Natural killer cell (primary cell): ENCODE measurements at regions not wholly inside any gene's neighbourhood (a gene's known extent, or its start where the extent isn't known, plus 50 kb on each side); places are given as distances from the start of the nearest gene placed in this dataset.
"Not testable (repeated sequence)": the region's sequence is repeated elsewhere in the genome, so short reads cannot be mapped to it uniquely, and the experiment has no call there.

ENCODE experiments used
- ATAC-seq, 3 donors: fragments of 150-1000 bp in 2 of 3; fragments of 200-7000 bp in 1 of 3; cut with Tn5 transposase; 1 replicate in 1 of 3; 2 replicates in 2 of 3; pipeline ENCODE4 v1.10.0; 2021; ENCODE audit warnings: mild to moderate bottlenecking in 2 of 3, moderate library complexity in 2 of 3
- DNase-seq, 2 donors: peaks; one replicate each; pipeline versions ENCODE4 v3.0.0 to v3.0.0-alpha.2; 2013 to 2021; ENCODE audit warnings: mixed read lengths in 1 of 2
- H3K27ac ChIP-seq: one replicate; pipeline ENCODE4 v1.5.1; 2013; ENCODE audit warnings: mild to moderate bottlenecking, low read length
- H3K27me3 ChIP-seq: one replicate; pipeline ENCODE4 v1.6.1; 2013; ENCODE audit warnings: low read length; ENCODE audit not compliant: control insufficient read depth, insufficient read depth
- H3K36me3 ChIP-seq: one replicate; pipeline ENCODE4 v1.6.1; 2013; ENCODE audit warnings: low read length; ENCODE audit not compliant: control insufficient read depth, insufficient read depth
- H3K4me1 ChIP-seq: one replicate; pipeline ENCODE4 v1.6.1; 2013; ENCODE audit warnings: low read length; ENCODE audit not compliant: control insufficient read depth, insufficient read depth
- H3K4me3 ChIP-seq: one replicate; pipeline ENCODE4 v1.5.1; 2013; ENCODE audit warnings: low read length
- H3K9me3 ChIP-seq: one replicate; pipeline ENCODE4 v1.6.1; 2013; ENCODE audit warnings: low read length; ENCODE audit not compliant: control insufficient read depth, insufficient read depth
- H3K27ac Mint-ChIP-seq, 2 donors: one replicate each; pipeline ENCODE4 v1.8.0; 2022; ENCODE audit warnings: mild to moderate bottlenecking in 2 of 2, mixed read lengths in 2 of 2, moderate library complexity in 1 of 2
- H3K27me3 Mint-ChIP-seq, 2 donors: one replicate each; pipeline ENCODE4 v1.8.0; 2022; ENCODE audit warnings: low read depth in 2 of 2, mixed read lengths in 2 of 2
- H3K36me3 Mint-ChIP-seq: one replicate; pipeline ENCODE4 v1.8.0; 2022; ENCODE audit warnings: mixed read lengths
- H3K4me1 Mint-ChIP-seq, 2 donors: one replicate each; pipeline ENCODE4 v1.8.0; 2022; ENCODE audit warnings: mixed read lengths in 2 of 2
- H3K4me3 Mint-ChIP-seq: one replicate; pipeline ENCODE4 v1.8.0; 2022; ENCODE audit warnings: mild to moderate bottlenecking, moderate library complexity, mixed read lengths
- H3K9me3 Mint-ChIP-seq, 2 donors: one replicate each; pipeline ENCODE4 v1.8.0; 2022; ENCODE audit warnings: mixed read lengths in 2 of 2
- CTCF ChIP-seq: fragments of 200-600 bp; IDR thresholded peaks from one replicate; pipeline ENCODE4 v1.8.0; 2022; ENCODE audit warnings: antibody characterized with exemption
- WGBS: methylation state at CpG from one replicate; pipeline ENCODE4 v1.1.7; 2013; ENCODE audit warnings: missing lambda C conversion rate; ENCODE audit not compliant: insufficient coverage; 5-methylcytosine and 5-hydroxymethylcytosine counted together
- intact Hi-C: fragments of 100-400 bp; cut with micrococcal nuclease; formaldehyde crosslinking; loops from one replicate; pipeline ENCODE4 v1.14.2; 2022

DNA sequence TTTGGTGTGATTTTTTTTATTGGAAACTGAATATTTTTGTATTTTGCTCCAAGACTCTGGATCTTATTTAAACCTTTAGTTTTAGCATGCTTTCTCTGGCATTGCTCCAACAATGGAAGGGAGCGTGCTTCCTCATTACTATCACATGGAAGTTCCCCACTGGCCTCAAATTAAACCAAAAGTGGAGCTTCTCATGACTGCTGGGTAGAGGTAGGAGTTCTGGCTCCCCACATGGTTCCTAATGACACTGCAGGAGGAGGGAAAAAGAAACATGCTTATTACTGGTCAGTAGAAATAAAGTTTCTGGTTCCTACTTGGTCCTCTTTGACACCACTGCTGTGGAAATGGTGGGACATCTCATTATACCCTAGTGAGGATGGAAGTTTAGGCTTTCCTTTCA lies 310.5 kb downstream of the PTGER3 start:
- Histone ChIP-seq H3K36me3 (no peaks in the 10 kb centered on the region), H3K4me1 (no peaks in the 10 kb centered on the region), H3K27ac (no peak overlapping the region), H3K9me3 (no peaks in the 10 kb centered on the region), H3K4me3 (no peak overlapping the region), H3K27me3 (no peaks in the 10 kb centered on the region)
- Mint-ChIP-seq H3K27me3 (peaks cover 0 to 10% of the 10 kb centered on the region in 2 donors), H3K9me3 (peaks cover 4 to 11% of the 10 kb centered on the region in 2 donors), H3K4me3 (no peak overlapping the region), H3K27ac (no peak overlapping the region), H3K4me1 (no peaks in the 10 kb centered on the region), H3K36me3 (no peaks in the 10 kb centered on the region)
- intact Hi-C loops: no loop called here
- no peak for DNase-seq
- no peak for ATAC-seq
- TF ChIP-seq CTCF: no peak
- no CpG with 5 or more reads among the region's 1 CpG for WGBS

GRCh38 chr1:70738624-70739023 lies 309.0 kb downstream of the PTGER3 start:
- H3K36me3 Mint-ChIP-seq: no peaks in the 10 kb centered on the region
- no peaks in the 10 kb centered on the region for H3K4me1 Mint-ChIP-seq
- WGBS: 40% methylated on average over 3 of the region's 3 CpGs
- no peak overlapping the region for H3K27ac ChIP-seq
- peaks cover 3 to 14% of the 10 kb centered on the region in 2 donors for H3K9me3 Mint-ChIP-seq
- no peaks in the 10 kb centered on the region for H3K36me3 ChIP-seq
- TF ChIP-seq CTCF: no peak
- no peaks in the 10 kb centered on the region for H3K4me1 ChIP-seq
- DNase-seq (no peak), ATAC-seq (no peak)
- intact Hi-C loops: no loop called here
- no peaks in the 10 kb centered on the region for H3K9me3 ChIP-seq
- no peak overlapping the region for H3K27ac Mint-ChIP-seq
- no peaks in the 10 kb centered on the region for H3K27me3 ChIP-seq
- H3K4me3 Mint-ChIP-seq: no peak overlapping the region
- H3K4me3 ChIP-seq: no peak overlapping the region
- peaks cover 0 to 15% of the 10 kb centered on the region in 2 donors for H3K27me3 Mint-ChIP-seq

DNA sequence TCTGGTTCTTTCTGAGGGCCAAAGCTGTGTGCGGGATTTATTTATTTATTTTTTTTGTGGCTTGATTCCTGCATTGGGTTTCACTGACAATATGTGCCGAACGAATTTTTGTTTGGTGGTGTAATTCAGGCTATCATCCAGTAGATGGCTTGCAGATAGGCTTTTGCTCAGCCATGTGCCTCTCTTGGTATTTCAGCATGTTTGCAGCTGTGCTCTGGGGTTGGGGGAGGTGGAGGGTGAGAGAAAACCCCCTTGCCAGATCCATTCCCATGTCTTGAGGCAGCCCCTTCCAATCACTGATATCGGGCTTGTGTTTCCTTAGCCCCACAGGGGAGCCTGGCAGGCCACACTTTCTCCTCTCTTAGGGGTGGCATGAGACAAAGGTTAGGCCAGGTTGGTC lies 302.4 kb downstream of the PTGER3 start:
- Mint-ChIP-seq H3K9me3 (peaks cover 4 to 23% of the 10 kb centered on the region in 2 donors), H3K4me1 (no peaks in the 10 kb centered on the region)

DNA sequence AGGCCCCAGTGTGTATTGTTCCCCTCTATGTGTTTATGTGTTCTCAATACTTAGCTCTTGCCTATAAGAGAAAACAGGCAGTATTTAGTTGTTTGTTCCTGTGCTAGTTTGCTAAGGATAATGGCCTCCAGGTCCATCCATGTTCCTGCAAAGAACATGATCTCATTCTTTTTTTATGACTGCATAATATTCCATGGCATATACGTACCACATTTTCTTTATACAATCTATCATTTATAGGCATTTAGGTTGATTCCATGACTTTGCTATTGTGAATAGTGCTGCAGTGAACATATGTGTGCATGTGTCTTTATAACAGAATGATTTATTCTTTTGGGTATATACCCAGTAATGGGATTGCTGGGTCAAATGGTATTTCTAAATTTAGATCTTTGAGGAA lies 301.6 kb downstream of the PTGER3 start:
- H3K4me1 Mint-ChIP-seq, H3K9me3 ChIP-seq, intact Hi-C loops, H3K4me3 ChIP-seq, DNase-seq, ATAC-seq, H3K27ac ChIP-seq, H3K36me3 ChIP-seq, H3K27ac Mint-ChIP-seq, H3K4me3 Mint-ChIP-seq, H3K27me3 ChIP-seq, H3K36me3 Mint-ChIP-seq, H3K4me1 ChIP-seq: not testable (repeated sequence)
- WGBS: no CpG with 5 or more reads among the region's 1 CpG
- Mint-ChIP-seq H3K27me3 (peaks cover 0 to 23% of the 10 kb centered on the region in 2 donors), H3K9me3 (peaks cover 7 to 23% of the 10 kb centered on the region in 2 donors)

More for the DNA sequence above, 302.4 kb downstream of the PTGER3 start:
- Histone ChIP-seq H3K36me3 (no peaks in the 10 kb centered on the region), H3K27me3 (no peaks in the 10 kb centered on the region), H3K9me3 (no peaks in the 10 kb centered on the region), H3K4me3 (no peak overlapping the region), H3K4me1 (no peaks in the 10 kb centered on the region), H3K27ac (no peak overlapping the region)
- TF ChIP-seq CTCF: no peak
- no peaks in the 10 kb centered on the region for H3K36me3 Mint-ChIP-seq
- H3K4me3 Mint-ChIP-seq: no peak overlapping the region
- H3K27ac Mint-ChIP-seq: no peak overlapping the region
- intact Hi-C loops: no loop called here
- peaks cover 0 to 22% of the 10 kb centered on the region in 2 donors for H3K27me3 Mint-ChIP-seq
- ATAC-seq (no peak), DNase-seq (no peak)
- WGBS: 98% methylated on average over 4 of the region's 4 CpGs

GRCh38 chr1:70747123-70747522 lies 300.5 kb downstream of the PTGER3 start:
- H3K27ac Mint-ChIP-seq, H3K27me3 ChIP-seq, H3K4me3 Mint-ChIP-seq, DNase-seq, H3K36me3 Mint-ChIP-seq, ATAC-seq, intact Hi-C loops, H3K27ac ChIP-seq, H3K4me3 ChIP-seq, H3K36me3 ChIP-seq, H3K9me3 ChIP-seq, H3K4me1 ChIP-seq, H3K4me1 Mint-ChIP-seq: not testable (repeated sequence)
- H3K27me3 Mint-ChIP-seq: peaks cover 0 to 28% of the 10 kb centered on the region in 2 donors
- peaks cover 6 to 16% of the 10 kb centered on the region in 2 donors for H3K9me3 Mint-ChIP-seq
- 75% methylated on average over 1 of the region's 1 CpG for WGBS

- WGBS: 64% methylated on average over 5 of the region's 6 CpGs
- H3K9me3 Mint-ChIP-seq: peaks cover 6 to 13% of the 10 kb centered on the region in 2 donors
- H3K36me3 Mint-ChIP-seq, H3K27ac ChIP-seq, H3K36me3 ChIP-seq, intact Hi-C loops, H3K27me3 ChIP-seq, H3K27me3 Mint-ChIP-seq, H3K4me3 ChIP-seq, H3K4me1 Mint-ChIP-seq, ATAC-seq, H3K4me3 Mint-ChIP-seq, H3K9me3 ChIP-seq, DNase-seq, H3K27ac Mint-ChIP-seq, H3K4me1 ChIP-seq: not testable (repeated sequence)
These were observed 295.8 kb downstream of the PTGER3 start for GRCh38 chr1:70751676-70752287.
